ENCODE measurements at regions not wholly inside any gene's neighbourhood (a gene's known extent, or its start where the extent isn't known, plus 50 kb on each side); places are given as distances from the start of the nearest gene placed in this dataset.

- TF ChIP-seq CTCF (IDR thresholded peaks at IDR 0.05), result no peak
- no peak for TF ChIP-seq POLR2A (IDR thresholded peaks at IDR 0.05)
Measured at GRCh38 chr3:118167571-118167970, 867.1 kb downstream of the IGSF11 start.

Data from Peyer's patch (tissue), 4 donors.